ENCODE measurements at regions not wholly inside any gene's neighbourhood (a gene's known extent, or its start where the extent isn't known, plus 50 kb on each side); places are given as distances from the start of the nearest gene placed in this dataset.

DNA sequence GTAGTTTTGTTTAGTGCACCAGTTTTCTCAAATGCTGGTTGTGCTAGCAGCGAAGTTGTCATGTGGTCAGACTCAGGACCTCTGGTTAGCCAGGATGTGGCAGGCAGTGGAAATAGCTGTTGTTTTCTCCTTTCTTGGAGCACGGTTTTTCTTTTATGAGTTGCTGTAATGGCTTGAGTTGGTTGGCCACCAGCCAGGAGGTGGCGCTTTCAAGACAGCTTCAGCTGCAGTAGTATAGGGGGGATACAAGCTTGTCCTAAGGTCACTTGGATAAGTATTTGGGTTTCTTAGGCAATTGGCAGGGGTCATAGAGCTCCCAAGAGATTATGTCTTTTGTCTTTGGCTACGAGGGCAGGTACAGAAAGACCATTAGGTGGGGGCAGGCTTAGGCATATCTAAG is 274.2 kb upstream of the TARS1 start:
- H3K9me3 Mint-ChIP-seq, result peaks cover 10% of the 10 kb centered on the region

DNA sequence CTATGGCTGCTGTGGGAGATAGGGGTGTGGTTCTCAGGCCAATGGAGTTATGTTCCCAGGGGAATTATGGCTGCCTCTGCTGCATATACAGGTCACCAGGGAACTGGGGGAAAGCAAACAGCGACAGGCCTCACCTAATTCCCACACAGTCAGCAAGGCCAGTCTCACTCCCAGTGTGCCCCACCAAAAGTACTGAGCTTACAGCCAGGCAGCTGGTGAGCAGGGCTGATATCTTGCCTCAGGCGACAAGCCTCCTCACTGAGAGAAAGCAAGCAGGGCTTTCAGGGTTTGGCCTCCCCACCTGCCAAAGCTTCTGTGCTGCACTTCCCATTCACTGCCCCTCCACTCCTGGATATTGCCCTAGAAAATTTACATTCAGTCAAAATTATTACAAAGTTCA is 273.8 kb upstream of the TARS1 start:
- no peak overlapping the region for H3K4me3 ChIP-seq (ENCODE audit: low read length)
- Mint-ChIP-seq H3K4me3 (no peak overlapping the region), H3K36me3 (ENCODE audit: low read depth) (no peaks in the 10 kb centered on the region), H3K27ac (no peak overlapping the region), H3K4me1 (ENCODE audit: low read depth) (no peaks in the 10 kb centered on the region), H3K27me3 (no peaks in the 10 kb centered on the region), H3K9me3 (peaks cover 10% of the 10 kb centered on the region)
- H3K4me1 ChIP-seq (ENCODE audit: insufficient read depth, low read length), result no peaks in the 10 kb centered on the region
- H3K27ac ChIP-seq (ENCODE audit: low read depth in 1 of 2, low read length in 2 of 2), result no peak overlapping the region
- H3K27me3 ChIP-seq (ENCODE audit: control insufficient read depth in 1 of 2, insufficient read depth in 2 of 2, low read length in 2 of 2), result no peaks in the 10 kb centered on the region
- CTCF ChIA-PET, result no interaction called here
- H3K36me3 ChIP-seq (ENCODE audit: insufficient read depth, low read length), result no peaks in the 10 kb centered on the region
- H3K9me3 ChIP-seq (ENCODE audit: control insufficient read depth in 1 of 2, insufficient read depth in 1 of 2, low read length in 2 of 2), result peaks cover 6 to 13% of the 10 kb centered on the region in 2 experiments
- TF ChIP-seq, protein P1, sequence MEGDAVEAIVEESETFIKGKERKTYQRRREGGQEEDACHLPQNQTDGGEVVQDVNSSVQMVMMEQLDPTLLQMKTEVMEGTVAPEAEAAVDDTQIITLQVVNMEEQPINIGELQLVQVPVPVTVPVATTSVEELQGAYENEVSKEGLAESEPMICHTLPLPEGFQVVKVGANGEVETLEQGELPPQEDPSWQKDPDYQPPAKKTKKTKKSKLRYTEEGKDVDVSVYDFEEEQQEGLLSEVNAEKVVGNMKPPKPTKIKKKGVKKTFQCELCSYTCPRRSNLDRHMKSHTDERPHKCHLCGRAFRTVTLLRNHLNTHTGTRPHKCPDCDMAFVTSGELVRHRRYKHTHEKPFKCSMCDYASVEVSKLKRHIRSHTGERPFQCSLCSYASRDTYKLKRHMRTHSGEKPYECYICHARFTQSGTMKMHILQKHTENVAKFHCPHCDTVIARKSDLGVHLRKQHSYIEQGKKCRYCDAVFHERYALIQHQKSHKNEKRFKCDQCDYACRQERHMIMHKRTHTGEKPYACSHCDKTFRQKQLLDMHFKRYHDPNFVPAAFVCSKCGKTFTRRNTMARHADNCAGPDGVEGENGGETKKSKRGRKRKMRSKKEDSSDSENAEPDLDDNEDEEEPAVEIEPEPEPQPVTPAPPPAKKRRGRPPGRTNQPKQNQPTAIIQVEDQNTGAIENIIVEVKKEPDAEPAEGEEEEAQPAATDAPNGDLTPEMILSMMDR (IDR thresholded peaks at IDR 0.05), result no peak
- POLR2A ChIA-PET, result no interaction called here
- ATAC-seq (ENCODE audit: poor library complexity) (no peak), DNase-seq (no peak)
- intact Hi-C loops (cut with DNase I, micrococcal nuclease), result no loop called here

More for the DNA sequence above, 274.2 kb upstream of the TARS1 start:
- TF ChIP-seq, protein P1 (IDR thresholded peaks at IDR 0.05), result no peak
- POLR2A ChIA-PET, result interaction anchor here (0.6 kb wide), 1 partner anchor 12 kb away, joined by 4 read pairs; no protein-coding TSS in a partner anchor
- intact Hi-C loops (cut with DNase I, micrococcal nuclease), result no loop called here
- ATAC-seq (ENCODE audit: poor library complexity) (no peak), DNase-seq (no peak)
- Histone ChIP-seq H3K27ac (ENCODE audit: low read depth in 1 of 2, low read length in 2 of 2) (no peak overlapping the region), H3K36me3 (ENCODE audit: insufficient read depth, low read length) (no peaks in the 10 kb centered on the region), H3K27me3 (ENCODE audit: control insufficient read depth in 1 of 2, insufficient read depth in 2 of 2, low read length in 2 of 2) (no peaks in the 10 kb centered on the region), H3K4me1 (ENCODE audit: insufficient read depth, low read length) (no peaks in the 10 kb centered on the region), H3K9me3 (ENCODE audit: control insufficient read depth in 1 of 2, insufficient read depth in 1 of 2, low read length in 2 of 2) (peaks cover 6 to 16% of the 10 kb centered on the region in 2 experiments), H3K4me3 (ENCODE audit: low read length) (no peak overlapping the region)
- Mint-ChIP-seq H3K36me3 (ENCODE audit: low read depth) (no peaks in the 10 kb centered on the region), H3K4me3 (no peak overlapping the region), H3K4me1 (ENCODE audit: low read depth) (no peaks in the 10 kb centered on the region), H3K27ac (no peak overlapping the region), H3K27me3 (no peaks in the 10 kb centered on the region)
- CTCF ChIA-PET, result interaction anchor here (1.0 kb wide), 1 partner anchor 12 kb away, joined by 3 read pairs; no protein-coding TSS in a partner anchor

DNA sequence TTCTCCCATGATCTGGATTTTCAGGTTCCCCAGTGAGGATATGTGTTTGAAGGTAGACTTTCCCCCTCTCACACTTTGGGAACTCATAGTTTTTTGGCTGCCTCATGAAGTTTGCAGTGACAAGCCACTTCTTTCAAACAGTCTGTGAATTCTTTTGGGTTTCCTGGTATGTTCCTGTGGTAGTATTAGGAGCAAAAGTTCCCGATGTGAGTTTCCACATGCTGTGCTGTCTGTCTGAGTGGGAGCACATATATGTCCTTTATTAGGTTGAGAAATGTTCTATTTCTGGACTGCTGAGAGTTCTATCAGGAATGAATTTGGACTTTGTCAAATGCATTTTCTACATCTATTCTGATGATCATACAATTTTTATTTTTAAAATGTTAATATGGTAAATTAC is 273.2 kb upstream of the TARS1 start:
- ATAC-seq (ENCODE audit: poor library complexity), result no peak
- Mint-ChIP-seq H3K9me3 (peaks cover 10% of the 10 kb centered on the region), H3K27me3 (no peaks in the 10 kb centered on the region), H3K4me3 (no peak overlapping the region), H3K36me3 (ENCODE audit: low read depth) (no peaks in the 10 kb centered on the region), H3K4me1 (ENCODE audit: low read depth) (no peaks in the 10 kb centered on the region), H3K27ac (no peak overlapping the region)
- no peak for DNase-seq
- H3K27ac ChIP-seq (ENCODE audit: low read depth in 1 of 2, low read length in 2 of 2), result no peak overlapping the region
- peaks cover 6 to 7% of the 10 kb centered on the region in 2 experiments for H3K9me3 ChIP-seq (ENCODE audit: control insufficient read depth in 1 of 2, insufficient read depth in 1 of 2, low read length in 2 of 2)
- TF ChIP-seq, protein P1 (IDR thresholded peaks at IDR 0.05), result no peak
- H3K36me3 ChIP-seq (ENCODE audit: insufficient read depth, low read length), result no peaks in the 10 kb centered on the region
- no peaks in the 10 kb centered on the region for H3K27me3 ChIP-seq (ENCODE audit: control insufficient read depth in 1 of 2, insufficient read depth in 2 of 2, low read length in 2 of 2)
- no peak overlapping the region for H3K4me3 ChIP-seq (ENCODE audit: low read length)
- ChIA-PET CTCF (no interaction called here), POLR2A (no interaction called here)
- H3K4me1 ChIP-seq (ENCODE audit: insufficient read depth, low read length), result no peaks in the 10 kb centered on the region
- intact Hi-C loops (cut with DNase I, micrococcal nuclease), result no loop called here
